ENCODE measurements at regions not wholly inside any gene's neighbourhood (a gene's known extent, or its start where the extent isn't known, plus 50 kb on each side); places are given as distances from the start of the nearest gene placed in this dataset.
"Not testable (repeated sequence)": the region's sequence is repeated elsewhere in the genome, so short reads cannot be mapped to it uniquely, and the experiment has no call there.

DNA sequence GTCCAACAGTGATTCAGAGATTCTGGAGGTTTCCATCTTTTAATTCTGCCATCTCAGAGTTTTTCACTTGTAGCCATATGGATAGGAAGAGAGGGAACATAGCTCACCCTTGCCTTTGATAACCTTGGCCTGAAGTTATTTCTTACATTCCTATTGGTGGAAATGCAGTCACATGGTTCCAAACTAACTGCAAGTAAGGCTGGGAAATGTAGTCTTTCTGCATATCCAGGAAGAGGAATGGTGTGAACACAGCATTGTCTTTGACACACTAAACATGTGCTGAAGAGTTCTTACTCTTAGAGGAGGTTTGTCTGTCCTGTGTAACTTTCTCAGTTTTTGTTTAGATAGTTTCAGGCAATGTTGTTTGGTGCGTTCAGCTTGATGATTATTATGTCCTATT is 78.7 kb downstream of the DEFB131A start:
- in situ Hi-C loops (cut with MboI); H3K4me2 ChIP-seq (ENCODE audit: control insufficient read depth, insufficient read depth); ATAC-seq; CTCF ChIA-PET; H3K79me2 ChIP-seq (ENCODE audit: control insufficient read depth, insufficient read depth, low read length); FAIRE-seq; H4K20me1 ChIP-seq (ENCODE audit: control insufficient read depth, insufficient read depth); SMC1A ChIA-PET (ENCODE audit: uncharacterized antibody, unreplicated experiment); H3K27ac ChIP-seq (ENCODE audit: control insufficient read depth, insufficient read depth); H3K9me3 ChIP-seq (replicated peaks; ENCODE audit: control insufficient read depth, insufficient read depth, low read length); H3K4me3 ChIP-seq; H3K9ac ChIP-seq (ENCODE audit: control insufficient read depth, insufficient read depth, low read length); RAD21 ChIA-PET (ENCODE audit: unreplicated experiment); H2AFZ ChIP-seq (ENCODE audit: control insufficient read depth, low read depth, low read length); DNase-seq (ENCODE audit: low read depth, low spot score); H3K4me1 ChIP-seq (ENCODE audit: control insufficient read depth, insufficient read depth, low read length); H3K27me3 ChIP-seq (replicated peaks in 1 of 2; ENCODE audit: control insufficient read depth in 2 of 2, insufficient read depth in 2 of 2, low read length in 1 of 2); H3K36me3 ChIP-seq (ENCODE audit: control insufficient read depth in 2 of 2, insufficient read depth in 2 of 2, low read length in 1 of 2); intact Hi-C loops (cut with micrococcal nuclease; ENCODE audit: unreplicated experiment); POLR2A ChIA-PET; BruUV-seq (replicated peaks): not testable (repeated sequence)
- WGBS (ENCODE audit: insufficient coverage, insufficient replicate concordance, low lambda C conversion rate, missing lambda C conversion rate), result 58% methylated on average over 1 of the region's 1 CpG
- TF ChIP-seq HCFC1 (IDR thresholded peaks at IDR 0.05; ENCODE audit: low read length) (0 out of 2 replicates have a peak, but pooled peaks have one; percentile 16), SIX5 (IDR thresholded peaks at IDR 0.05; ENCODE audit: low read depth, low read length, severe bottlenecking) (peak; percentile 40)

DNA sequence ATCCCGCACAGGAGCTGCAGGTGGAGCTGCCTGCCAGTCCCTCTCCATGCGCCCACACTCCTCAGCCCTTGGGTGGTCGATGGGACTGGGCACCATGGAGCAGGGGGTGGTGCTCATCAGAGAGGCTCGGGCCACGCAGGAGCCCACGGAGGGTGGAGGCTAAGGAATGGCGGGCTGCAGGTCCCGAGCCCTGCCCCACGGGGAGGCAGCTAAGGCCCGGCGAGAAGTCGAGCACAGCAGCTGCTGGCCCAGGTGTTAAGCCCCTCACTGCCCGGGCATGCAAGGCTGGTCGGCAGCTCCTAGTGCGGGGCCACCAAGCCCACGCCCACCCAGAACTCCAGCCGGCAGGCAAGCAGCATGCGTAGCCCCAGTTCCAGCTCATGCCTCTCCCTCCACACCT is 80.2 kb downstream of the DEFB131A start:
- FAIRE-seq; H3K79me2 ChIP-seq (ENCODE audit: control insufficient read depth, insufficient read depth, low read length); SMC1A ChIA-PET (ENCODE audit: uncharacterized antibody, unreplicated experiment); H3K36me3 ChIP-seq (ENCODE audit: control insufficient read depth in 2 of 2, insufficient read depth in 2 of 2, low read length in 1 of 2); H3K9me3 ChIP-seq (replicated peaks; ENCODE audit: control insufficient read depth, insufficient read depth, low read length); POLR2A ChIA-PET; H3K4me1 ChIP-seq (ENCODE audit: control insufficient read depth, insufficient read depth, low read length); H2AFZ ChIP-seq (ENCODE audit: control insufficient read depth, low read depth, low read length); RAD21 ChIA-PET (ENCODE audit: unreplicated experiment); H3K9ac ChIP-seq (ENCODE audit: control insufficient read depth, insufficient read depth, low read length); in situ Hi-C loops (cut with MboI); H3K4me3 ChIP-seq; DNase-seq (ENCODE audit: low read depth, low spot score); H3K4me2 ChIP-seq (ENCODE audit: control insufficient read depth, insufficient read depth); ATAC-seq; intact Hi-C loops (cut with micrococcal nuclease; ENCODE audit: unreplicated experiment); BruUV-seq (replicated peaks); H4K20me1 ChIP-seq (ENCODE audit: control insufficient read depth, insufficient read depth); H3K27ac ChIP-seq (ENCODE audit: control insufficient read depth, insufficient read depth); H3K27me3 ChIP-seq (replicated peaks in 1 of 2; ENCODE audit: control insufficient read depth in 2 of 2, insufficient read depth in 2 of 2, low read length in 1 of 2): not testable (repeated sequence)
- WGBS (ENCODE audit: insufficient coverage, insufficient replicate concordance, low lambda C conversion rate, missing lambda C conversion rate), result 30% methylated on average over 18 of the region's 18 CpGs
- CTCF ChIA-PET, result interaction anchor here (1.1 kb wide), 1 partner anchor 8 kb away, joined by 4 read pairs; no protein-coding TSS in a partner anchor
